ENCODE measurements at regions not wholly inside any gene's neighbourhood (a gene's known extent, or its start where the extent isn't known, plus 50 kb on each side); places are given as distances from the start of the nearest gene placed in this dataset.
"Not testable (repeated sequence)": the region's sequence is repeated elsewhere in the genome, so short reads cannot be mapped to it uniquely, and the experiment has no call there.

- DNase-seq: no peak
Observed at GRCh38 chr3:153921826-153922225, 199.4 kb upstream of the ARHGEF26 start.

GRCh38 chr3:153925841-153926514 lies 195.2 kb upstream of the ARHGEF26 start:
- DNase-seq: no peak

GRCh38 chr3:153927107-153927506 lies 194.1 kb upstream of the ARHGEF26 start:
- no peak for DNase-seq

GRCh38 chr3:153928851-153929250 lies 192.3 kb upstream of the ARHGEF26 start:
- DNase-seq: no peak

- DNase-seq: not testable (repeated sequence)
Observed at GRCh38 chr3:153933481-153933880, 187.7 kb upstream of the ARHGEF26 start.

- no peak for DNase-seq
Observed at GRCh38 chr3:153944084-153944483, 177.1 kb upstream of the ARHGEF26 start.

GRCh38 chr3:153951276-153951675 lies 169.9 kb upstream of the ARHGEF26 start:
- no peak for DNase-seq

- no peak for DNase-seq
Observed at GRCh38 chr3:153952091-153952490, 169.1 kb upstream of the ARHGEF26 start.

GRCh38 chr3:153956613-153957012 lies 164.6 kb upstream of the ARHGEF26 start:
- no peak for DNase-seq

- DNase-seq: no peak
Observed at GRCh38 chr3:153957421-153957820, 163.8 kb upstream of the ARHGEF26 start.

- DNase-seq: no peak
Observed at GRCh38 chr3:153958635-153959595, 162.3 kb upstream of the ARHGEF26 start.

- DNase-seq: no peak
Observed at GRCh38 chr3:153960458-153961074, 160.6 kb upstream of the ARHGEF26 start.

GRCh38 chr3:153961494-153961893 lies 159.7 kb upstream of the ARHGEF26 start:
- DNase-seq: no peak

GRCh38 chr3:153963012-153963411 lies 158.2 kb upstream of the ARHGEF26 start:
- DNase-seq: no peak

- no peak for DNase-seq
Observed at GRCh38 chr3:153967260-153967659, 153.9 kb upstream of the ARHGEF26 start.

GRCh38 chr3:153970047-153970446 lies 151.1 kb upstream of the ARHGEF26 start:
- DNase-seq: no peak

- DNase-seq: no peak
Observed at GRCh38 chr3:153970741-153971347, 150.3 kb upstream of the ARHGEF26 start.

GRCh38 chr3:153972862-153973261 lies 148.3 kb upstream of the ARHGEF26 start:
- DNase-seq: no peak

GRCh38 chr3:153973722-153974265 lies 147.4 kb upstream of the ARHGEF26 start:
- DNase-seq: no peak

- no peak for DNase-seq
Observed at GRCh38 chr3:153974614-153975013, 146.6 kb upstream of the ARHGEF26 start.

GRCh38 chr3:153976891-153977554 lies 144.2 kb upstream of the ARHGEF26 start:
- peak in 3 of 14 donors; percentile 8 to 15 (median 11) for DNase-seq

GRCh38 chr3:153978006-153978405 lies 143.2 kb upstream of the ARHGEF26 start:
- DNase-seq: no peak

All from C1 segment of cervical spinal cord (tissue), 14 donors.